CD4-positive, alpha-beta T cell (primary cell): ENCODE measurements at regions not wholly inside any gene's neighbourhood (a gene's known extent, or its start where the extent isn't known, plus 50 kb on each side); places are given as distances from the start of the nearest gene placed in this dataset.

ENCODE experiments used
- ATAC-seq: fragments of 200-7000 bp; cut with Tn5 transposase; one replicate; pipeline ENCODE4 v1.10.0; 2022; ENCODE audit warnings: mild to moderate bottlenecking; ENCODE audit not compliant: poor library complexity
- CTCF ChIA-PET: fragments of 350-600 bp; sonication (Branson Sonifier 250); formaldehyde crosslinking; loops from one replicate; lab custom pipeline; 2021; ENCODE audit warnings: antibody characterized with exemption, inconsistent platforms; lab: Charles Lee
- POLR2A ChIA-PET: fragments of 350-600 bp; sonication (Branson Sonifier 250); formaldehyde crosslinking; loops from one replicate; lab custom pipeline; 2021; ENCODE audit warnings: antibody characterized with exemption, inconsistent platforms; lab: Charles Lee
- DNase-seq, 14 experiments: peaks; one replicate each; pipeline ENCODE4 v3.0.0-alpha.2; 2013 to 2020; ENCODE audit warnings: mixed read lengths in 2 of 14
- H3K27ac ChIP-seq, 2 donors: one replicate each; pipeline versions ENCODE4 v1.5.1 to v1.7.0; 2013; ENCODE audit warnings: low read length in 2 of 2, low read depth in 1 of 2, mild to moderate bottlenecking in 1 of 2
- H3K27me3 ChIP-seq, 2 experiments: 1 replicate in 1 of 2; 2 replicates in 1 of 2; pipeline versions ENCODE4 v1.6.1 to v1.7.0; 2013; ENCODE audit warnings: low read length in 2 of 2, control low read depth in 1 of 2, mild to moderate bottlenecking in 1 of 2, moderate library complexity in 1 of 2; ENCODE audit not compliant: insufficient read depth in 2 of 2, control insufficient read depth in 1 of 2
- H3K36me3 ChIP-seq: one replicate; pipeline ENCODE4 v1.6.1; 2013; ENCODE audit warnings: low read length, control low read depth; ENCODE audit not compliant: insufficient read depth
- H3K4me1 ChIP-seq: one replicate; pipeline ENCODE4 v1.6.1; 2013; ENCODE audit warnings: low read length, control low read depth; ENCODE audit not compliant: insufficient read depth
- H3K4me3 ChIP-seq: one replicate; pipeline ENCODE4 v1.5.1; 2013; ENCODE audit warnings: mild to moderate bottlenecking, low read length, moderate library complexity
- H3K9me3 ChIP-seq, 2 experiments: 1 replicate in 1 of 2; 2 replicates in 1 of 2; pipeline versions ENCODE4 v1.6.1 to v1.7.0; 2013; ENCODE audit warnings: low read length in 2 of 2, mild to moderate bottlenecking in 2 of 2, control low read depth in 1 of 2, moderate library complexity in 1 of 2; ENCODE audit not compliant: control insufficient read depth in 1 of 2, insufficient read depth in 1 of 2
- H3K27ac Mint-ChIP-seq: one replicate; pipeline ENCODE4 v1.8.0; 2020; ENCODE audit warnings: mixed read lengths
- H3K27me3 Mint-ChIP-seq: one replicate; pipeline ENCODE4 v1.8.0; 2021; ENCODE audit warnings: mixed read lengths
- H3K36me3 Mint-ChIP-seq: one replicate; pipeline ENCODE4 v1.8.0; 2021; ENCODE audit warnings: low read depth, mixed read lengths
- H3K4me1 Mint-ChIP-seq: one replicate; pipeline ENCODE4 v1.8.0; 2021; ENCODE audit warnings: low read depth, mixed read lengths
- H3K4me3 Mint-ChIP-seq: one replicate; pipeline ENCODE4 v1.8.0; 2020; ENCODE audit warnings: mild to moderate bottlenecking, mixed read lengths
- H3K9me3 Mint-ChIP-seq: one replicate; pipeline ENCODE4 v1.8.0; 2020; ENCODE audit warnings: mixed read lengths
- intact Hi-C, 2 experiments: fragments of 100-400 bp; cut with DNase I in 1 of 2; cut with micrococcal nuclease in 1 of 2; formaldehyde crosslinking; loops; one replicate each; pipeline versions ENCODE4 v1.15.1 to v1.9.0; 2023 to 2025; cut with DNase I, micrococcal nuclease
- TF ChIP-seq, protein P1 (sequence below): fragments of 200-600 bp; IDR thresholded peaks from one replicate; pipeline ENCODE4 v1.8.0; 2022; ENCODE audit warnings: antibody characterized with exemption, mild to moderate bottlenecking

DNA sequence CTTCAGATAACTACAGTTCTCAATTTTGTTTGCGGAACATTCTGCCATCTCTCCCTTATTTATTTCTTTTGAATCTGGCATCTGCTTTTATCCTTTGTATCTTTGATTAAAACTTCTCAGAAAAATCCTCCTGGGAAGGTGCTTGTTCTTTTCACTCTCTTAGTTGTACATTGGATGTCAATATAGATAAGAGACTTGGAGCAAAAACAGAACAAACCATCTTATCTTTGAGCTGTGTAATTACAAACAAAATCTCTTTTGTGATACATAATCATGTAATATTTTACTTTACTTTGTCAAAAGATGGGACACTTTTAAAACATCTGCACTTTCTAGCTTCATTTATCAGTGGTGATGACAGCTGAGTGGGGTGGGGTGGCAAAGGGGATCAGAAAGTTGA lies 307.2 kb upstream of the LYPLAL1 start:
- Mint-ChIP-seq H3K4me1 (no peaks in the 10 kb centered on the region), H3K36me3 (no peaks in the 10 kb centered on the region), H3K9me3 (peaks cover 7% of the 10 kb centered on the region), H3K27me3 (no peaks in the 10 kb centered on the region), H3K4me3 (no peak overlapping the region), H3K27ac (no peak overlapping the region)
- no peak for DNase-seq
- ATAC-seq, result no peak
- intact Hi-C loops, result no loop called here
- Histone ChIP-seq H3K27me3 (no peaks in the 10 kb centered on the region), H3K36me3 (no peaks in the 10 kb centered on the region), H3K27ac (no peak overlapping the region), H3K4me1 (no peaks in the 10 kb centered on the region), H3K9me3 (no peaks in the 10 kb centered on the region), H3K4me3 (no peak overlapping the region)
- POLR2A ChIA-PET, result no interaction called here
- CTCF ChIA-PET, result no interaction called here
- TF ChIP-seq, protein P1, sequence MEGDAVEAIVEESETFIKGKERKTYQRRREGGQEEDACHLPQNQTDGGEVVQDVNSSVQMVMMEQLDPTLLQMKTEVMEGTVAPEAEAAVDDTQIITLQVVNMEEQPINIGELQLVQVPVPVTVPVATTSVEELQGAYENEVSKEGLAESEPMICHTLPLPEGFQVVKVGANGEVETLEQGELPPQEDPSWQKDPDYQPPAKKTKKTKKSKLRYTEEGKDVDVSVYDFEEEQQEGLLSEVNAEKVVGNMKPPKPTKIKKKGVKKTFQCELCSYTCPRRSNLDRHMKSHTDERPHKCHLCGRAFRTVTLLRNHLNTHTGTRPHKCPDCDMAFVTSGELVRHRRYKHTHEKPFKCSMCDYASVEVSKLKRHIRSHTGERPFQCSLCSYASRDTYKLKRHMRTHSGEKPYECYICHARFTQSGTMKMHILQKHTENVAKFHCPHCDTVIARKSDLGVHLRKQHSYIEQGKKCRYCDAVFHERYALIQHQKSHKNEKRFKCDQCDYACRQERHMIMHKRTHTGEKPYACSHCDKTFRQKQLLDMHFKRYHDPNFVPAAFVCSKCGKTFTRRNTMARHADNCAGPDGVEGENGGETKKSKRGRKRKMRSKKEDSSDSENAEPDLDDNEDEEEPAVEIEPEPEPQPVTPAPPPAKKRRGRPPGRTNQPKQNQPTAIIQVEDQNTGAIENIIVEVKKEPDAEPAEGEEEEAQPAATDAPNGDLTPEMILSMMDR, result no peak

GRCh38 chr1:218867066-218867465 lies 306.6 kb upstream of the LYPLAL1 start:
- ATAC-seq (no peak), DNase-seq (no peak)
- H3K9me3 ChIP-seq, result no peaks in the 10 kb centered on the region
- Mint-ChIP-seq H3K27ac (no peak overlapping the region), H3K36me3 (no peaks in the 10 kb centered on the region), H3K4me1 (no peaks in the 10 kb centered on the region), H3K9me3 (peaks cover 7% of the 10 kb centered on the region), H3K4me3 (no peak overlapping the region), H3K27me3 (no peaks in the 10 kb centered on the region)
- ChIA-PET POLR2A (no interaction called here), CTCF (no interaction called here)
- H3K27ac ChIP-seq, result no peak overlapping the region
- TF ChIP-seq, protein P1, result no peak
- no peak overlapping the region for H3K4me3 ChIP-seq
- no peaks in the 10 kb centered on the region for H3K27me3 ChIP-seq
- intact Hi-C loops, result no loop called here
- H3K36me3 ChIP-seq, result no peaks in the 10 kb centered on the region
- H3K4me1 ChIP-seq, result no peaks in the 10 kb centered on the region

DNA sequence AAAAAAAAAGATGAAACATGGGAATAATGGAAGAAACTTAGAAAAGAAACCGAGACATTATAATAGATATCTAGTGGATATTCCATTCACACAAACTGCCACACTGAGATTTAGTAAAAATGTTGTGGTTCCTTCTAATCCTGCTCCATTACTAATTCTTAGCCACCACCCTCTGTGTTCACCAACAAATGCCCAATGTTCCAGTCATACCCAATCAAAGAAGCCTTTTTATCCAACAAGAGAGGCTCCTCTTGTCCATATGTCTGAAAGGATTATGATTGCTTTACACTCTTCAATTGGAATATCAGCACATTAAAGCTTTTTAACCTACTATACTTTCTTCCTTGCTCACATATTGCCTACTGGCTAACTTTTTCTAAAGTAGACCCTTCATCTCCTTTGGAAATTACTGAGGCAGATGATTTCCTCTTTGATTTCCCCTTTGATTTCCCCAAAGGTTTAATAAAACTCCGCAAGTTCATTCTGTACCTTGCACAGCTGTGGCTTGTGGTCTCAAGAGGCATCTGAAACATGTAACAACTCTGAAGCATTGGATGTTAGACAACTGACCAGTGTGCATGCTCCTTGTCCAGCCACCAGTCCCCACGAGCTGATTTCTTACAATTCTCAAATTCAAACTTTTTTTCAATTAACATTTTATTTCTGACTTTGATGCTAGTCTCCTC lies 305.6 kb upstream of the LYPLAL1 start:
- Mint-ChIP-seq H3K4me1 (no peaks in the 10 kb centered on the region), H3K27ac (no peak overlapping the region), H3K27me3 (no peaks in the 10 kb centered on the region), H3K9me3 (peaks cover 4% of the 10 kb centered on the region), H3K36me3 (no peaks in the 10 kb centered on the region), H3K4me3 (no peak overlapping the region)
- Histone ChIP-seq H3K4me1 (no peaks in the 10 kb centered on the region), H3K27me3 (no peaks in the 10 kb centered on the region), H3K36me3 (no peaks in the 10 kb centered on the region), H3K4me3 (no peak overlapping the region), H3K9me3 (no peaks in the 10 kb centered on the region), H3K27ac (no peak overlapping the region)
- TF ChIP-seq, protein P1, result no peak
- POLR2A ChIA-PET, result no interaction called here
- no peak for DNase-seq
- intact Hi-C loops, result no loop called here
- ATAC-seq, result no peak
- CTCF ChIA-PET, result no interaction called here
